ENCODE measurements at regions not wholly inside any gene's neighbourhood (a gene's known extent, or its start where the extent isn't known, plus 50 kb on each side); places are given as distances from the start of the nearest gene placed in this dataset.

GRCh38 chr14:42319996-42320395, 713.3 kb downstream of the LRFN5 start:
- TF ChIP-seq, protein P1, sequence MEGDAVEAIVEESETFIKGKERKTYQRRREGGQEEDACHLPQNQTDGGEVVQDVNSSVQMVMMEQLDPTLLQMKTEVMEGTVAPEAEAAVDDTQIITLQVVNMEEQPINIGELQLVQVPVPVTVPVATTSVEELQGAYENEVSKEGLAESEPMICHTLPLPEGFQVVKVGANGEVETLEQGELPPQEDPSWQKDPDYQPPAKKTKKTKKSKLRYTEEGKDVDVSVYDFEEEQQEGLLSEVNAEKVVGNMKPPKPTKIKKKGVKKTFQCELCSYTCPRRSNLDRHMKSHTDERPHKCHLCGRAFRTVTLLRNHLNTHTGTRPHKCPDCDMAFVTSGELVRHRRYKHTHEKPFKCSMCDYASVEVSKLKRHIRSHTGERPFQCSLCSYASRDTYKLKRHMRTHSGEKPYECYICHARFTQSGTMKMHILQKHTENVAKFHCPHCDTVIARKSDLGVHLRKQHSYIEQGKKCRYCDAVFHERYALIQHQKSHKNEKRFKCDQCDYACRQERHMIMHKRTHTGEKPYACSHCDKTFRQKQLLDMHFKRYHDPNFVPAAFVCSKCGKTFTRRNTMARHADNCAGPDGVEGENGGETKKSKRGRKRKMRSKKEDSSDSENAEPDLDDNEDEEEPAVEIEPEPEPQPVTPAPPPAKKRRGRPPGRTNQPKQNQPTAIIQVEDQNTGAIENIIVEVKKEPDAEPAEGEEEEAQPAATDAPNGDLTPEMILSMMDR (IDR thresholded peaks at IDR 0.05; ENCODE audit: extremely low read depth in 1 of 2, insufficient read depth in 1 of 2, low read depth in 1 of 2, low read length in 2 of 2), result no peak
- TF ChIP-seq POLR2AphosphoS5 (IDR thresholded peaks at IDR 0.05; ENCODE audit: insufficient read depth, low read depth, low read length), result no peak
- no peak for TF ChIP-seq MAX (IDR thresholded peaks at IDR 0.05; ENCODE audit: insufficient read depth, insufficient read length)
- no peak for TF ChIP-seq EZH2 (IDR thresholded peaks at IDR 0.05; ENCODE audit: borderline replicate concordance, low read depth, low read length, severe bottlenecking)
- no peak for TF ChIP-seq JUN (IDR thresholded peaks at IDR 0.05; ENCODE audit: borderline replicate concordance, insufficient read depth, insufficient read length, low read depth)
- no peak for TF ChIP-seq GATA2 (IDR thresholded peaks at IDR 0.05; ENCODE audit: insufficient read depth, insufficient read length, low read depth, low read length)
- no peak for TF ChIP-seq POLR2A (IDR thresholded peaks at IDR 0.05; ENCODE audit: low read depth, low read length)
- no peak for TF ChIP-seq FOS (IDR thresholded peaks at IDR 0.05; ENCODE audit: borderline replicate concordance, insufficient read depth, low read length)

Data from endothelial cell of umbilical vein (primary cell).